ENCODE measurements at regions not wholly inside any gene's neighbourhood (a gene's known extent, or its start where the extent isn't known, plus 50 kb on each side); places are given as distances from the start of the nearest gene placed in this dataset.

GRCh38 chr2:217654168-217654567 is 348.6 kb downstream of the TNS1 start:
- TF ChIP-seq CTCF (IDR thresholded peaks at IDR 0.05; ENCODE audit: borderline replicate concordance, extremely low read depth, low read length, poor library complexity, severe bottlenecking), result no peak
- TF ChIP-seq EZH2 (IDR thresholded peaks at IDR 0.05; ENCODE audit: borderline replicate concordance, low read depth, low read length, severe bottlenecking), result no peak
